GM04504 (cell line): ENCODE measurements at regions not wholly inside any gene's neighbourhood (a gene's known extent, or its start where the extent isn't known, plus 50 kb on each side); places are given as distances from the start of the nearest gene placed in this dataset.

Experiments used
- DNase-seq: peaks from one replicate; pipeline ENCODE4 v3.0.0-alpha.2; 2012; ENCODE audit warnings: low read depth

- no peak for DNase-seq
Measured at GRCh38 chr17:27974045-27974436, 68.4 kb upstream of the NLK start.

GRCh38 chr17:27974531-27975145 is 67.8 kb upstream of the NLK start:
- DNase-seq, result no peak

- no peak for DNase-seq
Measured at GRCh38 chr17:27975146-27976011, 67.1 kb upstream of the NLK start.

GRCh38 chr17:27976331-27976730 is 66.1 kb upstream of the NLK start:
- DNase-seq, result no peak

GRCh38 chr17:27977751-27978688 is 64.5 kb upstream of the NLK start:
- no peak for DNase-seq

GRCh38 chr17:27978689-27979175 is 63.7 kb upstream of the NLK start:
- DNase-seq, result no peak

- DNase-seq, result peak; percentile 30
Measured at GRCh38 chr17:27980043-27980442, 62.4 kb upstream of the NLK start.

GRCh38 chr17:27981978-27982377 is 60.5 kb upstream of the NLK start:
- no peak for DNase-seq

GRCh38 chr17:27982688-27983087 is 59.8 kb upstream of the NLK start:
- DNase-seq, result no peak

GRCh38 chr17:27983853-27984252 is 58.6 kb upstream of the NLK start:
- DNase-seq, result no peak

- DNase-seq, result no peak
Measured at GRCh38 chr17:27984404-27984803, 58.1 kb upstream of the NLK start.

- no peak for DNase-seq
Measured at GRCh38 chr17:27984816-27985215, 57.7 kb upstream of the NLK start.

- no peak for DNase-seq
Measured at GRCh38 chr17:27985306-27985705, 57.2 kb upstream of the NLK start.

- no peak for DNase-seq
Measured at GRCh38 chr17:27985736-27986399, 56.6 kb upstream of the NLK start.

GRCh38 chr17:27986805-27987684 is 55.4 kb upstream of the NLK start:
- no peak for DNase-seq

GRCh38 chr17:27989046-27989445 is 53.4 kb upstream of the NLK start:
- DNase-seq, result no peak

GRCh38 chr17:27990100-27990499 is 52.4 kb upstream of the NLK start:
- DNase-seq, result no peak

- no peak for DNase-seq
Measured at GRCh38 chr17:27990979-27991378, 51.5 kb upstream of the NLK start.

GRCh38 chr17:27991462-27991993 is 50.9 kb upstream of the NLK start:
- DNase-seq, result no peak
